Heart right ventricle (tissue), 16 donors: ENCODE measurements at regions not wholly inside any gene's neighbourhood (a gene's known extent, or its start where the extent isn't known, plus 50 kb on each side); places are given as distances from the start of the nearest gene placed in this dataset.
"Not testable (repeated sequence)": the region's sequence is repeated elsewhere in the genome, so short reads cannot be mapped to it uniquely, and the experiment has no call there.

Experiments
- ATAC-seq, 8 donors: fragments of 200-7000 bp; cut with Tn5 transposase; one replicate each; pipeline ENCODE4 v1.9.1; 2020; ENCODE audit warnings: mild to moderate bottlenecking in 8 of 8, moderate library complexity in 8 of 8, moderate number of reproducible peaks in 1 of 8
- DNase-seq, 2 donors: peaks; one replicate each; pipeline ENCODE4 v3.0.0-alpha.2; 2020
- H3K27ac ChIP-seq, 10 donors: fragments of 200-600 bp; sonication (generic) in 2 of 10; one replicate each; pipeline versions ENCODE4 v1.5.0 to v1.8.0; 2020 to 2022; ENCODE audit warnings: mild to moderate bottlenecking in 3 of 10
- H3K27me3 ChIP-seq, 7 donors: fragments of 200-600 bp; one replicate each; pipeline ENCODE4 v1.8.0; 2021 to 2022; ENCODE audit warnings: mild to moderate bottlenecking in 2 of 7
- H3K36me3 ChIP-seq, 9 donors: fragments of 200-600 bp; sonication (generic) in 1 of 9; one replicate each; pipeline versions ENCODE4 v1.5.0 to v1.8.0; 2020 to 2022; ENCODE audit warnings: mild to moderate bottlenecking in 2 of 9
- H3K4me1 ChIP-seq, 9 donors: fragments of 200-600 bp; sonication (generic) in 1 of 9; one replicate each; pipeline versions ENCODE4 v1.5.0 to v1.8.0; 2020 to 2022; ENCODE audit warnings: mild to moderate bottlenecking in 4 of 9
- H3K4me3 ChIP-seq, 10 donors: fragments of 200-600 bp; sonication (generic) in 2 of 10; one replicate each; pipeline versions ENCODE4 v1.5.0 to v1.8.0; 2020 to 2022; ENCODE audit warnings: mild to moderate bottlenecking in 7 of 10, moderate library complexity in 2 of 10
- H3K9me3 ChIP-seq, 11 donors: fragments of 200-600 bp in 10 of 11; sonication (generic) in 2 of 11; one replicate each; pipeline versions ENCODE4 v1.5.0 to v1.8.0; 2013 to 2022; ENCODE audit warnings: mild to moderate bottlenecking in 2 of 11, control low read depth in 1 of 11, moderate library complexity in 1 of 11
- CTCF ChIP-seq, 9 donors: fragments of 200-600 bp; sonication (generic) in 2 of 9; IDR thresholded peaks; one replicate each; pipeline versions ENCODE4 v1.5.0 to v1.8.0; 2021 to 2022; ENCODE audit warnings: antibody characterized with exemption in 9 of 9, mild to moderate bottlenecking in 5 of 9, moderate library complexity in 1 of 9
- WGBS, 2 donors: extraction: QIAGEN DNeasy Blood & Tissue Kit; methylation state at CpG; one replicate each; pipeline ENCODE4 v1.1.7; 2013; ENCODE audit warnings: inconsistent platforms in 1 of 2; 5-methylcytosine and 5-hydroxymethylcytosine counted together
- intact Hi-C, 10 donors: fragments of 100-400 bp; cut with DNase I; formaldehyde crosslinking; loops; one replicate each; pipeline versions ENCODE4 v1.11.1 to v1.14.2; 2022
- donor health status: Arrhythmogenic right ventricular cardiomyopathy.
- donor health status: ischemic (EF 13 %, LVEDD 7.1; RV severe dilation, severe dysfunction).
- donor health status: healthy with polysubstance abuse.
- donor health status: DM: no; HTN: yes; CAD: no.
- donor health status: DM: no; HTN: no; CAD: no.
- donor health status: ischemic (EF 25% LVEDD 6.9; RV normal size, moderate dysfunction).
- donor health status: ischemic (EF 25% LVEDD 5.7; RV mildly dilated, moderate dysfunction).
- donor health status: healthy.
- donor health status: DM: yes; HTN: yes; CAD: no.
- donor health status: Ischemic cardiomyopathy.
- donor health status: ischemic (EF 35%, LVEDD 5.7; RV mildly dilated, moderate dysfunction).
- donor health status: nonischemic (EF 11% LVEDD 7.7; RV severe dilation, severe dysfunction).
- donor health status: DM: yes; HTN: yes; CAD: no.
- donor health status: PGD.
- donor health status: ischemic (EF 29% LVEDD 5.4; RV normal size, mild dysfunction).
- donor health status: nonischemic (EF 23%, LVEDD 6.1; RV moderate dilation, normal function).

GRCh38 chr4:174047363-174047762 is 236.1 kb downstream of the FBXO8 start:
- intact Hi-C loops = no loop called here
- H3K4me1 ChIP-seq = peaks cover 0 to 4% (median 0%) of the 10 kb centered on the region in 9 donors
- no peak overlapping the region for H3K27ac ChIP-seq
- TF ChIP-seq CTCF (IDR thresholded peaks at IDR 0.05) = no peak
- no peak for DNase-seq
- H3K36me3 ChIP-seq = no peaks in the 10 kb centered on the region
- no peaks in the 10 kb centered on the region for H3K27me3 ChIP-seq
- 39 to 45% methylated on average over 4 of the region's 4 CpGs for WGBS, 2 donors
- H3K4me3 ChIP-seq = no peak overlapping the region
- ATAC-seq = no peak
- peaks cover 0 to 5% (median 0%) of the 10 kb centered on the region in 11 donors for H3K9me3 ChIP-seq

- H3K4me3 ChIP-seq, H3K4me1 ChIP-seq, H3K27ac ChIP-seq, intact Hi-C loops, DNase-seq, ATAC-seq, H3K27me3 ChIP-seq, H3K36me3 ChIP-seq, H3K9me3 ChIP-seq: not testable (repeated sequence)
- whole genome bisulfite sequencing, 2 donors = 89 to 93% methylated on average over 2 of the region's 2 CpGs
Observed at GRCh38 chr4:174045829-174046228, 237.6 kb downstream of the FBXO8 start.

DNA sequence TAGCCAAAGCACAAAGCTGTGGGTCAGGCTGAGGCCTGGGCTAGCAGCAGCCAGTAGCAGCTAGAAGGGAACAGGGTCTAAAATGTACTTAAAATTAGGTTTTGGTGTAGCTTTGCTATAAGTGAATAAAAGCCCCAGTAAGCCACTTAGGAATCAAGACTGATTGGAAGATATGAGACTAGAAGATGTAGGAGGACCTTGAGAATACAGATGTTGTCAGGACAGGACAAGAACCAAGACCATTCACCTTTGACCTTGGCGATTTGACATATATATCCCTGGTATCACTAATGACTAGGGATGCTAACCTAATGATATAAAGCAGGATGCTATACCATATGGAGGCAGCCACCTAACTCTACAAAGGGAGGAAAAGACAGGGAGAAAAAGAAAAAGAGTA is 238.1 kb downstream of the FBXO8 start:
- intact Hi-C loops = no loop called here
- WGBS, 2 donors = 82 to 93% methylated on average over 1 of the region's 1 CpG
- no peak for TF ChIP-seq CTCF (IDR thresholded peaks at IDR 0.05)

GRCh38 chr4:174041555-174042105 is 241.8 kb downstream of the FBXO8 start:
- intact Hi-C loops = no loop called here
- DNase-seq (no peak), ATAC-seq (no peak)
- no peak for TF ChIP-seq CTCF (IDR thresholded peaks at IDR 0.05)
- peaks cover 0 to 5% (median 0%) of the 10 kb centered on the region in 11 donors for H3K9me3 ChIP-seq
- H3K4me3 ChIP-seq = no peak overlapping the region
- no peaks in the 10 kb centered on the region for H3K36me3 ChIP-seq
- H3K27ac ChIP-seq = no peak overlapping the region
- no peaks in the 10 kb centered on the region for H3K4me1 ChIP-seq
- WGBS, 2 donors = 60 to 65% methylated on average over 9 of the region's 9 CpGs
- no peaks in the 10 kb centered on the region for H3K27me3 ChIP-seq

More for the DNA sequence above, 238.1 kb downstream of the FBXO8 start:
- DNase-seq = no peak
- Histone ChIP-seq H3K9me3 (peaks cover 0 to 5% (median 0%) of the 10 kb centered on the region in 11 donors), H3K36me3 (no peaks in the 10 kb centered on the region), H3K4me3 (no peak overlapping the region), H3K27ac (no peak overlapping the region), H3K27me3 (no peaks in the 10 kb centered on the region), H3K4me1 (peaks cover 0 to 4% (median 0%) of the 10 kb centered on the region in 9 donors)
- no peak for ATAC-seq

- Histone ChIP-seq H3K27ac (no peak overlapping the region), H3K4me1 (no peaks in the 10 kb centered on the region), H3K27me3 (no peaks in the 10 kb centered on the region), H3K36me3 (no peaks in the 10 kb centered on the region), H3K9me3 (no peaks in the 10 kb centered on the region), H3K4me3 (no peak overlapping the region)
- no peak for ATAC-seq
- TF ChIP-seq CTCF (IDR thresholded peaks at IDR 0.05) = no peak
- intact Hi-C loops = no loop called here
- DNase-seq = no peak
Observed at GRCh38 chr4:174040287-174040686, 243.2 kb downstream of the FBXO8 start.
